HPDE6-E6E7 (cell line): ENCODE measurements at regions not wholly inside any gene's neighbourhood (a gene's known extent, or its start where the extent isn't known, plus 50 kb on each side); places are given as distances from the start of the nearest gene placed in this dataset.
A peak's percentile ranks its signal among the peaks of the same experiment; 100 is the strongest.
"Not testable (repeated sequence)": the region's sequence is repeated elsewhere in the genome, so short reads cannot be mapped to it uniquely, and the experiment has no call there.

Experiments
- DNase-seq: peaks from one replicate; pipeline ENCODE4 v3.0.0; 2011; ENCODE audit warnings: missing footprints; ENCODE audit errors: extremely low spot score

DNA sequence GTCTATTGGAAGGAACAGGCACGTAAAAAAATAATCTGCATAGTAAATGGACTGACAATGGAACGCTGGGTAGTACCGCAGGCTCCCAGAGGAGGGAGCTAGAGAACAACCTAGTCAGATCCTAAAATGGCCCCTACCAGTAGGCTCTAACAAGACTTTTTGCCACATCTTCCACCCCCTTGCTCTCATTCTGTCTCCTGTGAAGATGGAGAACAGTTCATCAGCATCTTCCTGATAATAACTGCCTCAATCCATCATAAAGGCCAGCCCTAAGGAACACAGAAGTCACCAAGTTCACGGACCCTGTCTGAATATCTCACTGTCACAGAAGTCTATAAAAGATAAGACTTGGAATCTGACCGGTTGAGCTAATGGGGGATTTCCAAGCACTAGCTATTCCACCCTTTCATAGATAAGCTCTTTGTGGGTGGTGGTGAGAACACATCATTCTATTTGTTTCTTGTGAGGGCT lies 133.4 kb downstream of the SLC1A3 start:
- peak; percentile 26 for DNase-seq

DNA sequence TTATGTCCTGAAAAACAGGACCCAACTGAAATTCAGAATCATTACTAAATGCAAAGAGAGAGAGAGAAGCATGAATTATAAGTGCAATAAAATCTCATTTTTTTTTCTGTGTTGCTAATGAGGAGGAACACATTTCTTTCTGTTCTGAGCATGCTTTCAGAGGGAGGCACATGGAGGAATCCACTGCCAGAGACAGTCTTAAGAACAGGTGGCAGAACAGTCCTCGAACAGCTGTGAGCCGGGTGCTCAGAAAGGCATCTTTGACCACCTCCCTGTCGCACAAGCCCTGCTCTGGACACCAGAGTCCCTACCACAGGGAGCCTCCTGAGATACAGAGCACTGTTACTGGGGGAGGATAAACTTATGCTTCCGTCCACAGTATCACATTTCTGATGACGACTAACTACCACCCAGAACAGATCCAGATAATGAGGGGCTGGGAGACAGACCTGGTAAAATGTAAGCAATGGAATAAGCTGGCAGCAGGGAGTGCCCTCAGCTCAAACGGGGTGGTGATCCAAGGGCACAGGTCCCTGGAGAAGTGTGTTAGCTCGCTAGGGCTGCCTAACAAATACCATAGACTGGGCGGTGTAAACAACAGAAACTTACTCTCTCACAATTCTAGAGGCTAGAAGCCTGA lies 134.0 kb downstream of the SLC1A3 start:
- no peak for DNase-seq

DNA sequence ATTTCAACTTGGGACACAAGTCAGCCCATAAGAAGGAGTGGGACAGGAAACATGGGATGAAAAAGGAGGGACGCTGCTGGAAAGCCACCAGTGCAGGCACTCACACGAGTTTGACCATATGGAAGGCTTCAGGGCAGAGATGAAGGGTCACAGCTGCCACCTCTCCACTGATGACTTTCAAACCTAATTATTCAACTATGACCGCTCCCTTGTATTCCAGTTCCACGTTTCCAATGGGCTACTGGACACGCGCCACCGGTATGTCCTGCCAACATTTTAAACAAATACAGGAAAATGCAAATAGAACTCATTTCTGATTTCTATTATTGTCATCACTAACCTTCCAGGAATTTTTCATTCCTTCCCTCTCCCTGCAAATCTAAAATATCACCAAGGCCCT lies 134.7 kb downstream of the SLC1A3 start:
- no peak for DNase-seq

DNA sequence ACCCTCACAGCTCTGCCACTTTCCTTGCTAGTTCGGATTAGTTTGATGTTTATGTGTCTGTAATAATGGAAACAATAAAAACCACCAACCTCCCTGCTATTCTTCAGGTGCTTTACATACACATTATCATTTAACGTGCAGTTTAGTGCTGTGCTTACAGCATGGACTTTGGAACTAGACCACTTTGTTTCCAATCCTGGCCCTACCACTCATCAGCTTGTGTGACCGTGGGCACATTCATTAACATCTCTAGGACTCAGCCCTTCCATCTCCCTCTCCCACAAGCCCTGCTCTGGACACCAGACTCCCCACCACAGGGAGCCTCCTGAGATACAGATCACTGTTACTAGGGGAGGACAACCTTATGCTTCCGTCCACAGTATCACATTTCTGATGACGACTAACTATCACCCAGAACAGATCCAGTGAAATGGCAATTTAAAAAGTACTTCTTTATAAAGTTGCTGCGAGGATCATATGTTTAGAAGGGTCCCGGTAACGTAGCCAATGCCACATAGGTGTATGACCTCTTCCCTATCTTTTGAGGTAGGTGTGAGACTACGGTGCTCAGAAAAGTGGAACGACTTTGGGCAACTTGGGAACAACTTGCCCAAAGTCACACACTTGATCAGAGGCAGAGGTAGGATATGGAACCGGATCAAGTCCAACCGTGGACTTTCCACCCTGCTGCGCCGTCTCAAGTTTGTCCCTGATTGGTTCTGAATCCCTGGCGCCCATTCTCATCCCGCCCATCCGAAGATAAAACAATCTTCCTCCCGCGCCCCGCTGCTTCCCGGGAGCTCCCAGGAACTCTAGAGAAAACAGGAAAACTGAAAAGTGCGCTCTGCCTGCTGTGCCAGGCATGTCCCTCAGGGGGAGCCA lies 132.4 kb upstream of the NIPBL start:
- DNase-seq = peak; percentile 67

DNA sequence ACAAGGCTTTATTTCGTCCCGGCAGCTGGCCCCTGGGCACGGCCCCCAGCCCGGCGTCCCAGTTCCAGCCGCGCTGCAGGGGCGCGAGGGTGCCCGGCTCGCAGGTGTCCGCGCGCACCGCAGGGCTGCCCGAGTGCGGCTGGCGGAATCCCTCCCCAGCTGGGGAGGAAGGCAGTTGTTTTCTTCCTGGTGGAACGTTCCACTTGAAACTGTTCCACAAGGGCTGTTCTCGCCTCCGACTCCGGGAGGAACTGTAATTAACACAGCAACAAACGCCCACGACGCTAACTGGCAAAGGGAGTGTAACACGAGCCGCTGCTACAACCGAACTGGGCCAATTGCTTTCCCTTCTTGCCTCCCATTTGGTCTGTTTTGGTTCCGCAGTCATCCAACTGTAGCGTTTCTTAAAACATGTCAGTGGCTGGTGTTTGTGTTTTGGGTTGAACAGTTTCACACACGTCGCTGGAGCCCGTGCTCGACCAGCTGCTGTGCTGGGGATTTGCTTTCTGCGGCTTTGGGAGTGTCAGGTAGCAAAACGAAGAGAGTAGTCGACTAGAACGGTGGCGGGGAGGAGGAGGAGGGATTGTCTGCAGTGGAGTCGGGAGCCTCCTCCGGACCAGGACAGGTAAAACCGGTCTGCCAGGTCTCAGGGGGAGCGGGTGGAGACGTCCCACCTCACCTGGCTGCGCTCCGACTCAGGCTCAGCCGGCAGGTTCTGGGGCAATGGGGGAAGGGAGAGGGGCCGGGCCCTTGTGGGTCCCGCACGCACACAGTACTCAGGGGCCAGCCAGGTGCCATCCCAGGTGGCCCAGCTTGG lies 131.6 kb upstream of the NIPBL start:
- peak; percentile 97 for DNase-seq

DNA sequence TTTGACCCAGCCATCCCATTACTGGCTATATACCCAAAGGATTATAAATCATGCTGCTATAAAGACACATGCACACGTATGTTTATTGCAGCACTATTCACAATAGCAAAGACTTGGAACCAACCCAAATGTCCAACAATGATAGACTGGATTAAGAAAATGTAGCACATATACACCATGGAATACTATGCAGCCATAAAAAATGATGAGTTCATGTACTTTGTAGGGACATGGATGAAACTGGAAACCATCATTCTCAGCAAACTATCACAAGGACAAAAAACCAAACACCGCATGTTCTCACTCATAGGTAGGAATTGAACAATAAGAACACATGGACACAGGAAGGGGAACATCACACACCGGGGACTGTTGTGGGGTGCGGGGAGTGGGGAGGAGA lies 128.8 kb upstream of the NIPBL start:
- DNase-seq = not testable (repeated sequence)

DNA sequence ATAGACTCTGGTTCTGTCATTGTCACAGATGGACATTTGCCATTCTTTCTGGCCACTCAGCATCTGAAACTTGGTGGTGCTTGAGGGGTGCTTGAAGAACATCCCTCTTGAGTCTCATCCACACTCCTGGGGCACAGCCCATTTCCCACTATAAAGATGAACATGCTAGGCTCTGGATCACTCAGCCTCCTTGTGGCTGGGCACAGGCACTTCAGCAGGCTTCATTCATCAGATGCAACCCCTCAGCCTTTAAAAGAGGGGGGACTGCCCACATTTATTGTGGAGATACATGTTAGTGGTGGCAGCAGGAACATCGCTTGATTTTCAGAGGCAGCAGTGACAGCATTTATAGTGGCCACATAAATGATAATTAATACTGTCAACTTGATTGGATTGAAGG lies 124.7 kb upstream of the NIPBL start:
- DNase-seq = no peak

DNA sequence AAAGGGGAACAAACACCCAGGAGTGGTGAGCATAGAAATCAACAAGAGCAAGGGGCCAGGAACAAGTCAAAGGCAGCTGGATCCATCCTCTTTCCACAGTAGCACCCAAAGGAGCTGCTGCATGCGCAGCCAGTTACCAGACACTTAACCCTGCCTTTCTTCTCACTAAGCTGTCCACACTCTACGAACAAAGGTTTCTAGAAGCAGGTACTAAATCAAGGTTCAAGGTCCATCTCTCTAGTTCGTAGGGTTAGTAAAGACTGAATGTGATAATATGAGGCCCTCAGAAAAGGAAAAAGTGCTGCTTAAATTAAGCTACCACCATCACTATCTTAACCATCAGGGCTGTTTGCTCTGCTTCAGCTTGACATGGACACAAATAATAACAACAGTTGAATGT lies 121.2 kb upstream of the NIPBL start:
- DNase-seq = no peak

DNA sequence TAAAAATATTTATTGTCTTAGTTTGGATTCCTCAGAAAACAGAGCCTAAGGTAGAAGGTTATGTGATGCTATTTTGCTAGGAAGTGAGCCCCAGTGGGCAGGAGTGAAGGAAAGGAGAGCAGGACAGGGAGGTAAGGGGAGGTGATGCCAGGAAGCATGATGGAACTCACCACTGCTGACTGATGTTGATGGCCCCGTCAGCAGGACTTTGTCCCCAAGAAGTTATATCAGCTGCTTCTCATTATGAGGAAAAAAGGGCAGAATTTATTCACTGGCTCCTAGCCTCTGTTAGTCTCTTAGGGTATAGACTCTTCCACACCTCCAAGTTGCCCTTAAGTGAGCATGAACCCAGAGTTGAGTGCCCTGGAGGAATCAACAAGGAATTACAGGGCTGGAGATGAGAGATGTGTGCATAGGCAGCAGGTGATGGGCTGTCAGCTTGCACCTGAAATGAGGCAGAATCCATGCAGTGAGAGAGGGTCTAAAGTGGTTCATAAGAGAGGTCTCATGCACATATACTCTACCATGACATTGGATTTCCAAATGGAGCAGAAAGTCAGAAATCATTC lies 120.6 kb upstream of the NIPBL start:
- DNase-seq = no peak

DNA sequence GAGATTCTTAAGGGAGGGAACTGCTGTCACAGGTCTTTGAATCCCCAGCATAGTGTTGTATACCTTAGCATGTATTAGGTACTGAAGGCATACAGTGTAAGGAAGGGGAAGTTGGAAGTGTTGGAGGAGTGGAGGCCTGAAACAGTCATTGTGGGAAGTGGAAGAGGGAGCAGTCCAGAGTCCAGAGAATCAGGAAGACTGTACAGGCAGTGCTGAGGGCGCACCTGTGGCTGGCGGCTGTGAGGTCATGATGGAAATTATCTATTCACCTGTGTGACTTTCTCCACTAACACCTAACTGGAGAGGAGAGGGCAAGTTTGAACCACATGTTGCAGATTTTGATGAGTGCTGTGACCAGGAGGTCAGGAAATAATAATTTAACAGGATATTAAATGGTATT lies 119.7 kb upstream of the NIPBL start:
- DNase-seq = no peak

DNA sequence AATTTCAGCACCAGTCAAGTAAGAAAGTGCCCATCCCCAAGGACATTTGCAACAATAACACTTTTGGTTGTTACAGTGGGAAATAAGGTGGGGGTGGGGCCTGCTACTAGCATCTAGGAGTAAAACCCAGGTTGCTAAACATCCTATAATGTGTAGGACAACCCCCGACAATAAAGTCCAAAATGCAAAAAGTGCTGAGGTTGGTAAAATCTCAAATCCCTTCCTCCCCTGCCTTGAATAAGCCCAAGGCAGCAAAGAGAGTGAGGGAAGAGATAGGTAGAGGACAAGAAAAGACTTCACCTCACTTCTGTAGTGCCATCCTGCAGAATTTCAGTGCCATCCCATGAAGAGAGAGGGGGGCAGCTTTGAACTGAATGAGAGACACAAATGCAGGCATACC lies 117.5 kb upstream of the NIPBL start:
- DNase-seq = no peak

DNA sequence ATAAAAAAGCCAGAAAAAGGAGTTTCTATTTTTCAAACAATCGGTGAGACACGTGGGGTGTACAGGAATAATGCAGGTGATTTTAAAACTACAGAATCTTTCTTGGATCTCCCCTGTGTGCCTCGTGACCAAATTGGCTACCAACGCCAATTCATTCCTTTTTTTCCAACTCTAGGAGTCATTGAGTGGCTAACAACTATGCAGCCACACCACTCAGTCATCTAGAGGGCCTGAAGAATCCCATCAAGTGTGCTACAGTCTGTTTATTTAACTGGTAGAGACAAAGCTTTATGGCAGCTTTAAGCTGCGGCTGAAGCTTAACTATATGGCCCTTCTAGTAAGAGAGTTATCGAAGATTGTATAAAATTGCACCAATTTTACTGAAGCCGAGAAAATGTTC lies 113.1 kb upstream of the NIPBL start:
- DNase-seq = no peak

DNA sequence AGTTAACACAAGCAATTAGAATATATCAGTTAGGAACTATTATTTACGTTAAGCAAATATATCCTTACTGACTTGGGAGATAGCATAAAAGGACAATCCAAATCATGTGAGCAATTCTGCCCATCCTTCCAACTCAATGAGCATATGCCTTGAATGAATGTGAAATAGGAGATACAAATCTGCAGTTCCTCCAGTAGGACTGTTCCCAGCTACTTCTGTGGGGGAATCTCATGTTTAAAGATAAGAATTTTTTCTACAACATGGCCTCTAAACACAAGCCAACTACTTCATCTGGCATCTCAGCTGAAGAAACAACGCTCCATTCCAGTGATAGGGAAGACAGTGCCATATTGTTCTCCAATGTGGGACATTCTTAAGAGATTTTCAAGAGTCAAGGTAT lies 110.7 kb upstream of the NIPBL start:
- no peak for DNase-seq

DNA sequence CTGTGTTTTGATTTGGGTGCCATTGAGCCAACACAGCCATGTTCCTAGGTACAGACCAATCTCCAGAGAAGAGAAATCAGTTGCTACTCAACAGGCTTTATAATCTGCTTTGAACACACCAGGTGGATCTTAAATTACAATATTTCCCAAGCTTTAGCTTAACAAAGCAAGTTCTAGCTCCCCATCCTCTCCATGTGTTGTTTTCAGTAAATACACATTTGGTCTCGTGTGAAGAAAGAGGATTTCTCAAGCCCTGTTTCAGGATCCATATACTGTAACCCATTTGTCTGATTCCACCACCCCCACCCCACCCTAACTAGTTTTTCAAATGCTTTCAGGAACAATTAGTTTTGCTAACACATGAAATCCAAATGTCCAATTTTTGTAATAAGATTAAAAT lies 109.6 kb upstream of the NIPBL start:
- no peak for DNase-seq

DNA sequence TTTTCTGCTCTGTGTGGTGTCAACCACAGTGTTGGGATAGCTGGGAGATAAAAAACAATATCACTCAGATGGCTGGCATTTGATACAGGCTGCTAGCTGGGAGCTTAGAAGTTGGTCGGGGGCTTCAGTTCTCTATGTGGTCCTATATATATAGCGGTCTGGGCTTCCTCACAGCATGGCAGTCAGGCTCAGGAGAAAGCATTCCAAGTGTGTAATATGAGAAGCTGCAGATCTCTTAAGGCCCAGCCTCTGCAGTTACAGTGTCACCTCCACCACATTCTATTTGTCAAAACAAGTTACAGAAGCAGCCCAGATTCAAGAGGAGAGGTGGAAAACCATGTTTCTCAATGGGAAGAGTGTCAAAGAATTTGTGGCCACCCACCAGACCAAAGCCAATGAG lies 108.1 kb upstream of the NIPBL start:
- no peak for DNase-seq

DNA sequence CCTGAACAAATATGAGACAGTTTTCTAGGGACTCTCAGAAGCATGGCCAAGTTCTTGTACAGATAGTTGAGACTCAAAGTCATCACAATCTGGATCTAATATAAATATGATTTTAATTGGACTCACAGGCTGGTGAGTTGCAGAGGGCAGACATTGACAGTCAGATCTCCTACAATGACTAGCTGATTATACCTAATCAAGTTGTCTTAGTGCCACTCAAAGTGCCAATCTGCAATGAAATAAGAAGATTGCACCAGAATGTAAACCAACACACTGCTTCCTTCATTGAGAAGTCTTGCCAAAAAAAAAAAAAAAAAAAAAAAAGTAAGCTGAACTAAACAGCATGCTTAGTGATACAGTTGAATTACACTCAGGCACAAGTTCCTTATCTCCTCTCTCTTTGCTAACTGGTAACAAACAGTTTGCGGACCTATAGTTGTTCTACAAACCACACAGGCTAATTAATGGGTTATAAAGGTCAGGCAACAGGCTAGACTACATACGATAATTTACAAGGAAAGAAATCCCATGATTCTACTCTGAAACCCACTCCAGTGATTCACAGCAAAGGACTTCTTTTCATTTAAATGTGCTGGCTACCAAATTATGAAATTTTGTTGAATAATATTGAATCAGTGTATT lies 107.3 kb upstream of the NIPBL start:
- no peak for DNase-seq

DNA sequence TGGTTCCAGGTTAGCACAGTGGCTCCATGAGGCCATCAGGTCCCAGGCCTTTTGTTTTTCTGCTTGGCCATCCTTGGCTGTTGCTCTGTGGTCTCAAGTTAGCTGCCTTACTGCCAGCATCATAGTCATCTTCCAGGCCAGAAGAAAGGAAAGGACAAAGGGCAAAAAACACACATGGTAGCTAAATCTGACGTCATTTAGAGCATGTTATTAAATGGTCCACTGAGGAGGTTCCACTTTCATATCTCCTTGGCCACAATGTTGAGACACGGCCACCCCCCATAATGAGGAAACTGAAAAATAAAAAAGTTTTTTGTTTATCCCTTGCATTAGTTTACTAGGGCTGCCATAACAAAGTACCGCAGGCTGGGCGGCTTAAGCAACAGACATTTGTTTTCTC lies 106.4 kb upstream of the NIPBL start:
- no peak for DNase-seq

DNA sequence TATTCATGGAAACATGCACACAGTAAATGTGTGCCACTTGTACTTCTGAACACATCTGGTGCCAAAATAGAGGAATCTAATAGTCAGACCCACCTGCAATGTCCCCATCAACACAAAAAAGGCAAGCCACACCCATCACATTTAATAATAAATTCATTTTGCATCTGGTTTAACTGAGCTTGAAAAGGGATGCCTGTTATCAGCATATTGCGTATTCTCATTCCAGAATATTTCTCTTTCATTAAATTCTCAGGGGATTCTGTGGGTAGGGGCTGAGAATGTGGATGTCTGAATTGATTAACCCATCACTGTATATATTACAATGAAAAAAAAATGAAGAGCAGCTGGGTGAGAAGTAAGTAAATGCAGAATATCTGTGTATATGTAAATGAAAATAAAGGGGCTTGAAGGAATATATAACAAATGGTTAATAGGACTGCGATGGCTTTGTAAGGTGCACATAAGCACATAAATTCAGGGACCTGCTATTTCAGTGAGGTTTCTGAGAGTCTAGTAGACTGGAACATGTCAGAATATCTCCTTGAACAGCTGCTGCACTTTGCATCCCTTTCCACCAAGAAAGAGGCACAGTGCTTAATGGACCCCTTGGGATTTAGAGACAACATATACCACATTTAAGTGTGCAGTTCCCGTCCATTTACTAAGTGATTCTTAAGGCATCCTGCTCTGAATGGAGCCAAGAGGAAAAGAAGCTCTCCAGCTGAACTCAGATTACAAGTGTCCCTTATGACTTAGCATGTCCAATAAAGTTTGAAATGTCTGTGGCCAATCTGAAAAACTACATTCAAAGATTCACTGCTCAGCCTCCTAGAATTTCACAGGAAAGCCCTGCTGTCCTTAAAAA lies 104.1 kb upstream of the NIPBL start:
- DNase-seq = no peak

DNA sequence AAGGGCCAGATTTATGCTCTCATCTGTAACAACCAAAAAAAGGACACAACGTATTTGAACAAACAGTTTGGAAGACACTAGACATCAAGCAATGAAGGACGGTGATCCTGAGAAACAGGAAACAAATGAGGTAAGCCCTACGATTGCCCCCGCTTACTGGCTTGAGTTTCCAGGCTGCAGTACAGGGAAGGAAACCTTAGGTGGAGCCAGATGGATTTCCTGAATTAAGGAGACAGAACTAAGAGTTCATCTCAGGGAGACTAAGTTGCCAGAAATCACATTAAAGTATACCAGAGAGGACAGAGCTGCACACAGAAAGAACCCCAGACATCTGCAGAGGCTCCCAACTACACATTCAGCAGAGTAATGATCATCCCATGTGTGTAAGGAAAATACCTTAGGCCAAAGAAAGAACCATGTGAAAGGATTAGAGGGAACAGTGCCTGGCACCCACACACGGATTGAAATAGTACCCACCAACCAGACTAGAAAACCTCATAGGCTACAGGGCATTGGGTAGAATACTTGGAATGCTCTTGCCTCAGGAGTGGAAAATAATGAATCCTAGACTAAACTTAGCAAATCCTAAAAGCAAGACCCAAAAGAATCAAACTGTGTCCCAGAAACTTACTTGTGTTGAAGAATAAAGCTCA lies 99.3 kb upstream of the NIPBL start:
- peak; percentile 19 for DNase-seq

DNA sequence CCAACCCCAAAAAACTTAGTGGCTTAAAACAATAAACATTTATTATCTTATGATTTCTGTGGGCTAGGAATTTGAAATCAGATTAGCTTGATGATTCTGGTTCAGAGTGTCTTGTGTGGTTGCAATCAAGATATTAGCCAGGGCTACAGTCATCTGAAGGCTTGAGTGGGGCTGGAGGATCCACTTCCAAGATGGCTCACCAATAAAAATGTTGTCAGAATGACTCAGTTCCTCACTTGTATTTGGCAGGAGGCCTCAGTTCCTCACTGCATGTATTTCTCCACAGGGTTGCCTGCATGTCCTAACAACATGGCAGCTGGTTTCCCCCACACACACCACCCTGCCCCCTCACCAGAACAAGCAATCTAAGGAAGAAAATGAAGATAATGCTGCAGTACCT lies 98.2 kb upstream of the NIPBL start:
- no peak for DNase-seq
